IMR-90 (cell line): ENCODE measurements at regions not wholly inside any gene's neighbourhood (a gene's known extent, or its start where the extent isn't known, plus 50 kb on each side); places are given as distances from the start of the nearest gene placed in this dataset.

Source experiments
- ATAC-seq: fragments of 200-7000 bp; cut with Tn5 transposase; 2 replicates; pipeline ENCODE4 v1.9.1; 2020; ENCODE audit warnings: low read depth, mild to moderate bottlenecking, moderate library complexity
- BruUV-seq: library from RNA; stranded (reverse); fragments of 400-500 nt; replicated peaks from 2 replicates; lab custom pipeline; 2021; lab: Mats Ljungman, UMichigan
- CTCF ChIA-PET: fragments of 300-600 bp; formaldehyde crosslinking; extraction: SDS; loops from one replicate; lab custom pipeline; 2021; ENCODE audit warnings: antibody characterized with exemption; lab: Yijun Ruan, JAX
- POLR2A ChIA-PET: fragments of 300-600 bp; sonication (Branson Sonifier 250); formaldehyde crosslinking; loops from one replicate; lab custom pipeline; 2022; ENCODE audit warnings: antibody characterized with exemption; ENCODE audit not compliant: unreplicated experiment; lab: Charles Lee
- DNase-seq: peaks from one replicate; pipeline ENCODE4 v3.0.0; 2013
- H2AFZ ChIP-seq: replicated peaks from 2 replicates; pipeline ENCODE3; 2013; ENCODE audit warnings: low read length, mild to moderate bottlenecking; ENCODE audit not compliant: poor library complexity
- H2AK5ac ChIP-seq: 2 replicates; pipeline ENCODE4 v1.6.1; 2013; ENCODE audit warnings: low read depth, low read length, inconsistent platforms
- H2AK9ac ChIP-seq: replicated peaks from 2 replicates; pipeline ENCODE3; 2013; ENCODE audit warnings: mild to moderate bottlenecking, low read depth, low read length, moderate library complexity; ENCODE audit not compliant: poor library complexity
- H2BK120ac ChIP-seq: 2 replicates; pipeline ENCODE4 v1.6.1; 2013; ENCODE audit warnings: low read depth, low read length, inconsistent platforms
- H2BK15ac ChIP-seq: 3 replicates; pipeline ENCODE4 v1.6.1; 2013; ENCODE audit warnings: low read depth, low read length, inconsistent platforms
- H2BK20ac ChIP-seq: 2 replicates; pipeline ENCODE4 v1.6.1; 2013; ENCODE audit warnings: low read depth, mild to moderate bottlenecking, inconsistent platforms, low read length, moderate library complexity
- H2BK5ac ChIP-seq: 2 replicates; pipeline ENCODE4 v1.6.1; 2013; ENCODE audit warnings: mild to moderate bottlenecking, low read depth, low read length, inconsistent platforms; ENCODE audit not compliant: poor library complexity, severe bottlenecking
- H3K14ac ChIP-seq: replicated peaks from 2 replicates; pipeline ENCODE4 v1.6.1; 2013; ENCODE audit warnings: low read depth, low read length, inconsistent platforms
- H3K18ac ChIP-seq: 2 replicates; pipeline ENCODE4 v1.6.1; 2013; ENCODE audit warnings: low read depth, low read length, control low read depth
- H3K23ac ChIP-seq: 2 replicates; pipeline ENCODE4 v1.6.1; 2013; ENCODE audit warnings: low read depth, low read length, inconsistent platforms
- H3K27ac ChIP-seq: 2 replicates; pipeline ENCODE4 v1.5.1; 2013; ENCODE audit warnings: mild to moderate bottlenecking, control low read depth, low read length; ENCODE audit not compliant: insufficient read depth
- H3K27me3 ChIP-seq: 2 replicates; pipeline ENCODE4 v1.6.1; 2013; ENCODE audit warnings: low read length; ENCODE audit not compliant: control insufficient read depth, insufficient read depth
- H3K36me3 ChIP-seq: 2 replicates; pipeline ENCODE4 v1.6.1; 2013; ENCODE audit warnings: low read length, mixed read lengths; ENCODE audit not compliant: control insufficient read depth, insufficient read depth
- H3K4ac ChIP-seq: 2 replicates; pipeline ENCODE4 v1.6.1; 2013; ENCODE audit warnings: low read depth, low read length, inconsistent platforms
- H3K4me1 ChIP-seq: 2 replicates; pipeline ENCODE4 v1.6.1; 2013; ENCODE audit warnings: low read length, mixed read lengths; ENCODE audit not compliant: control insufficient read depth, insufficient read depth
- H3K4me2 ChIP-seq: 2 replicates; pipeline ENCODE4 v1.6.1; 2013; ENCODE audit warnings: low read depth, mild to moderate bottlenecking, control low read depth, low read length, moderate library complexity
- H3K4me3 ChIP-seq: 2 replicates; pipeline ENCODE4 v1.5.1; 2013; ENCODE audit warnings: low read depth, mild to moderate bottlenecking, control low read depth, low read length, moderate library complexity; ENCODE audit not compliant: insufficient read depth
- H3K56ac ChIP-seq: 2 replicates; pipeline ENCODE4 v1.6.1; 2013; ENCODE audit warnings: low read length, inconsistent platforms; ENCODE audit not compliant: insufficient read depth; ENCODE audit errors: extremely low read depth
- H3K79me1 ChIP-seq, 2 experiments: 2 replicates each; pipeline ENCODE4 v1.6.1; 2013; ENCODE audit warnings: low read length in 2 of 2, inconsistent platforms in 1 of 2, low read depth in 1 of 2
- H3K9ac ChIP-seq: 2 replicates; pipeline ENCODE4 v1.6.1; 2013; ENCODE audit warnings: low read depth, low read length, control low read depth
- H3K9me1 ChIP-seq: 2 replicates; pipeline ENCODE4 v1.6.1; 2013; ENCODE audit warnings: low read length, inconsistent platforms; ENCODE audit not compliant: insufficient read depth
- H3K9me3 ChIP-seq: 2 replicates; pipeline ENCODE4 v1.6.1; 2013; ENCODE audit warnings: low read length; ENCODE audit not compliant: control insufficient read depth, insufficient read depth
- H4K20me1 ChIP-seq: 2 replicates; pipeline ENCODE4 v1.6.1; 2013; ENCODE audit warnings: low read length, inconsistent platforms; ENCODE audit not compliant: insufficient read depth
- H4K5ac ChIP-seq: 2 replicates; pipeline ENCODE4 v1.6.1; 2013; ENCODE audit warnings: mild to moderate bottlenecking, low read depth, low read length, control low read depth
- H4K8ac ChIP-seq, 2 experiments: 2 replicates each; pipeline ENCODE4 v1.6.1; 2013; ENCODE audit warnings: low read depth in 2 of 2, low read length in 2 of 2, control low read depth in 1 of 2, inconsistent platforms in 1 of 2
- H4K91ac ChIP-seq: 2 replicates; pipeline ENCODE4 v1.6.1; 2013; ENCODE audit warnings: low read depth, low read length, inconsistent platforms; ENCODE audit not compliant: insufficient read depth
- BHLHE40 ChIP-seq: fragments of 150-350 bp; IDR thresholded peaks from 2 replicates; pipeline ENCODE4 v1.6.1; 2016; ENCODE audit warnings: mild to moderate bottlenecking, low read depth, low read length
- CEBPB ChIP-seq: IDR thresholded peaks from 2 replicates; pipeline ENCODE4 v1.6.1; 2012; ENCODE audit warnings: low read depth, low read length, improper control_type of control experiment
- CHD1 ChIP-seq: IDR thresholded peaks from 2 replicates; pipeline ENCODE4 v1.6.1; 2012; ENCODE audit warnings: low read depth, low read length, improper control_type of control experiment
- MAFK ChIP-seq: IDR thresholded peaks from 2 replicates; pipeline ENCODE4 v1.6.1; 2012; ENCODE audit warnings: low read depth, low read length, improper control_type of control experiment
- MAZ ChIP-seq: IDR thresholded peaks from 2 replicates; pipeline ENCODE4 v1.6.1; 2012; ENCODE audit warnings: low read depth, mild to moderate bottlenecking, low read length, improper control_type of control experiment, moderate library complexity, borderline replicate concordance
- MXI1 ChIP-seq: IDR thresholded peaks from 2 replicates; pipeline ENCODE4 v1.6.1; 2012; ENCODE audit warnings: low read depth, mild to moderate bottlenecking, low read length, moderate library complexity, borderline replicate concordance
- NFE2L2 ChIP-seq: fragments of 150-350 bp; IDR thresholded peaks from 2 replicates; pipeline ENCODE4 v1.6.1; 2016; ENCODE audit warnings: low read depth, mild to moderate bottlenecking, low read length
- POLR2A ChIP-seq: IDR thresholded peaks from 2 replicates; pipeline ENCODE4 v1.6.1; 2012; ENCODE audit warnings: mild to moderate bottlenecking, low read depth, low read length
- RAD21 ChIP-seq: IDR thresholded peaks from 2 replicates; pipeline ENCODE4 v1.6.1; 2012; ENCODE audit warnings: low read length, improper control_type of control experiment
- RCOR1 ChIP-seq: IDR thresholded peaks from 2 replicates; pipeline ENCODE4 v1.6.1; 2012; ENCODE audit warnings: mild to moderate bottlenecking, low read length, improper control_type of control experiment; ENCODE audit not compliant: insufficient replicate concordance
- SMC3 ChIP-seq: fragments of 150-350 bp; IDR thresholded peaks from 2 replicates; pipeline ENCODE4 v1.6.1; 2016; ENCODE audit warnings: low read depth, mild to moderate bottlenecking, antibody characterized with exemption, low read length, moderate library complexity
- USF2 ChIP-seq: fragments of 150-350 bp; IDR thresholded peaks from 2 replicates; pipeline ENCODE4 v1.6.1; 2017; ENCODE audit warnings: mild to moderate bottlenecking, antibody characterized with exemption, low read length, low read depth
- WGBS, 2 experiments: methylation state at CpG; one replicate each; pipeline versions ENCODE4 v1.1.5 to v1.1.7; 2013; ENCODE audit warnings: missing lambda C conversion rate in 2 of 2; ENCODE audit not compliant: insufficient read length in 1 of 2; ENCODE audit errors: extremely low coverage in 2 of 2; 5-methylcytosine and 5-hydroxymethylcytosine counted together
- dilution Hi-C: fragments of 300-500 bp; cut with HindIII; formaldehyde crosslinking; loops from one replicate; pipeline ENCODE4 v1.14.3; 2018; ENCODE audit warnings: low sequenced_read_pairs; ENCODE audit not compliant: unreplicated experiment
- in situ Hi-C: fragments of 300-500 bp; cut with MboI; formaldehyde crosslinking; loops from 3 replicates; pipeline ENCODE4 v1.14.3; 2019; ENCODE audit warnings: low sequenced_read_pairs, inconsistent platforms, mixed read lengths
- intact Hi-C: fragments of 100-400 bp; cut with micrococcal nuclease; formaldehyde crosslinking; loops from 2 replicates; pipeline ENCODE4 v1.10.0; 2022

- ATAC-seq (no peak), DNase-seq (no peak)
- BruUV-seq: no TSS peak
These were observed 275.6 kb upstream of the C16orf82 start for GRCh38 chr16:26791169-26791568.

More at GRCh38 chr16:26791169-26791568, 275.6 kb upstream of the C16orf82 start:
- dilution Hi-C loops: no loop called here
- no peak overlapping the region for H3K4ac ChIP-seq
- no peaks in the 10 kb centered on the region for H3K27me3 ChIP-seq
- ChIA-PET CTCF (no interaction called here), POLR2A (no interaction called here)
- H4K20me1 ChIP-seq: no peaks in the 10 kb centered on the region
- H4K5ac ChIP-seq: no peak overlapping the region
- intact Hi-C loops: no loop called here
- H3K4me2 ChIP-seq: no peak overlapping the region
- H4K91ac ChIP-seq: no peak overlapping the region
- no peaks in the 10 kb centered on the region for H3K36me3 ChIP-seq
- H3K9me3 ChIP-seq: no peaks in the 10 kb centered on the region; the same call in 1 of the 2 replicates
- no peaks in the 10 kb centered on the region for H3K79me1 ChIP-seq
- no peak overlapping the region for H4K8ac ChIP-seq
- H3K56ac ChIP-seq: no peak overlapping the region
- H3K4me3 ChIP-seq: no peak overlapping the region
- WGBS, 2 experiments: 37% methylated on average over 2 of the region's 6 CpGs; no CpG with 5 or more reads in 1 of the 2 experiments
- H2BK120ac ChIP-seq: no peak overlapping the region
- TF ChIP-seq MXI1 (no peak), NFE2L2 (no peak), CEBPB (no peak), CHD1 (no peak), RCOR1 (no peak), POLR2A (no peak), MAFK (no peak), USF2 (no peak), MAZ (no peak), BHLHE40 (no peak), SMC3 (no peak), RAD21 (no peak)
- no peak overlapping the region for H3K27ac ChIP-seq
- no peak overlapping the region for H2AFZ ChIP-seq
- H2BK5ac ChIP-seq: no peak overlapping the region
- in situ Hi-C loops: loop anchor here (25.0 kb wide), 1 partner anchor 104 kb away; no protein-coding TSS in a partner anchor
- H2AK9ac ChIP-seq: no peak overlapping the region
- H3K14ac ChIP-seq: no peak overlapping the region
- H2BK20ac ChIP-seq: no peak overlapping the region
- H2AK5ac ChIP-seq: no peak overlapping the region
- no peak overlapping the region for H3K23ac ChIP-seq
- H2BK15ac ChIP-seq: no peak overlapping the region
- H3K9me1 ChIP-seq: no peaks in the 10 kb centered on the region
- no peak overlapping the region for H3K9ac ChIP-seq
- no peak overlapping the region for H3K18ac ChIP-seq
- no peaks in the 10 kb centered on the region for H3K4me1 ChIP-seq
